ENCODE measurements at regions not wholly inside any gene's neighbourhood (a gene's known extent, or its start where the extent isn't known, plus 50 kb on each side); places are given as distances from the start of the nearest gene placed in this dataset.
"Not testable (repeated sequence)": the region's sequence is repeated elsewhere in the genome, so short reads cannot be mapped to it uniquely, and the experiment has no call there.

- no peak for DNase-seq
- Histone ChIP-seq H3K27ac (ENCODE audit: low read depth, low read length) (no peak overlapping the region), H3K4me1 (ENCODE audit: control insufficient read depth in 2 of 2, insufficient read depth in 2 of 2, low read length in 2 of 2) (peaks cover 6 to 17% of the 10 kb centered on the region in 2 donors), H3K4me3 (ENCODE audit: low read length) (no peak overlapping the region), H3K27me3 (ENCODE audit: control insufficient read depth in 2 of 2, insufficient read depth in 2 of 2, low read length in 2 of 2) (no peaks in the 10 kb centered on the region), H3K36me3 (ENCODE audit: control insufficient read depth in 2 of 3, insufficient read depth in 3 of 3, low read length in 3 of 3) (no peaks in the 10 kb centered on the region), H3K9me3 (ENCODE audit: control insufficient read depth in 2 of 3, low read length in 3 of 3) (no peaks in the 10 kb centered on the region)
- ChIA-PET CTCF (no interaction called here), POLR2A (interaction anchor here (0.6 kb wide), 1 partner anchor 72 kb away, joined by 10 read pairs; no protein-coding TSS in a partner anchor)
- no peaks in the 10 kb centered on the region for H3K27me3 Mint-ChIP-seq
- no peaks in the 10 kb centered on the region for H3K36me3 Mint-ChIP-seq
- no peak overlapping the region for H3K4me3 Mint-ChIP-seq
- ATAC-seq: no peak
- peaks cover 19 to 38% (median 33%) of the 10 kb centered on the region in 7 donors for H3K4me1 Mint-ChIP-seq
- peak overlapping the region in 1 of 9 donors; percentile 70 for H3K27ac Mint-ChIP-seq
- intact Hi-C loops (cut with micrococcal nuclease): no loop called here
- H3K9me3 Mint-ChIP-seq: peaks cover 0 to 2% (median 0%) of the 10 kb centered on the region in 11 donors
Observed at GRCh38 chr20:53811577-53811976, 217.9 kb upstream of the ZNF217 start.

DNA sequence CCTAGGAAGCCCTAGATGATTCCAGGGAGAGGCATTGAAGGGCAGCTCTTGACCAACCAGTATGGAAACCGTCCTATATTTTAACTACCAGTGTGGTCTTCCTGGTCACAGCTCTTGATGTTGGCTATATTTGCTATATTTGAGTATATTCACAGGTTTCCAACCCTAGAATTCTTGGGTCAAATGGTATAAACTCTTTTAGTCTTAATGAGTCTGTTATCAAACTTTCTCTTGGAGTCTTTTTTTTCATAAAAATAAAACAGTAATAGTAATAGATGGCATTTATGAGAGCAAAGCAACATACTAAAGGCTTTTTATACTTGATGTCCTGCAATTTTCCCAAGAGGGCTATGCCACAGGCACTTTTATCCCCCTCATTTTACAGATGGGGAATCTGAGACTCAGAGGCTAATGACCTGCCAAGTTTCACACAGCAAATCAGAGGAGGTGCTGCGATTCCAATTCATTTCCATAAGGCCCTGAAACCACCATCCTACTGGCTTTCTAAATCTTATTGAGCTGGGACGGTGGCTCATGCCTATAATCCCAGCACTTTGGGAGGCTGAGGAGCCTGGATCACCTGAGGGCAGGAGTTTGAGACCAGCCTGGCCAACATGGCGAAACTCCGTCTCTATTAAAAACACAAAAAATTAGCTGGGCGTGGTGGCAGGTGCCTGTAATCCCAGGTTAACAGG lies 217.2 kb upstream of the ZNF217 start:
- no peaks in the 10 kb centered on the region for H3K9me3 ChIP-seq (ENCODE audit: control insufficient read depth in 2 of 3, low read length in 3 of 3)
- Mint-ChIP-seq H3K27ac (peak overlapping the region in 2 of 9 donors; percentile 32 to 70), H3K4me1 (peaks cover 14 to 30% (median 25%) of the 10 kb centered on the region in 7 donors), H3K4me3 (no peak overlapping the region), H3K27me3 (no peaks in the 10 kb centered on the region), H3K36me3 (no peaks in the 10 kb centered on the region), H3K9me3 (peaks cover 0 to under 1% (median 0%) of the 10 kb centered on the region in 11 donors)
- ATAC-seq (no peak), DNase-seq (no peak)
- POLR2A ChIA-PET: interaction anchor here (0.6 to 0.7 kb wide), 2 partner anchors 25 to 128 kb away, joined by 3 to 7 read pairs; no protein-coding TSS in a partner anchor
- H3K27ac ChIP-seq (ENCODE audit: low read depth, low read length): no peak overlapping the region
- H3K36me3 ChIP-seq (ENCODE audit: control insufficient read depth in 2 of 3, insufficient read depth in 3 of 3, low read length in 3 of 3): no peaks in the 10 kb centered on the region
- CTCF ChIA-PET: no interaction called here
- intact Hi-C loops (cut with micrococcal nuclease): no loop called here
- H3K4me3 ChIP-seq (ENCODE audit: low read length): no peak overlapping the region
- no peaks in the 10 kb centered on the region for H3K27me3 ChIP-seq (ENCODE audit: control insufficient read depth in 2 of 2, insufficient read depth in 2 of 2, low read length in 2 of 2)
- H3K4me1 ChIP-seq (ENCODE audit: control insufficient read depth in 2 of 2, insufficient read depth in 2 of 2, low read length in 2 of 2): peaks cover 6 to 14% of the 10 kb centered on the region in 2 donors

GRCh38 chr20:53809728-53810365 lies 216.2 kb upstream of the ZNF217 start:
- ChIA-PET CTCF (no interaction called here), POLR2A (interaction anchor here (0.7 to 0.9 kb wide), 2 partner anchors 167 to 322 kb away, joined by 3 read pairs; no protein-coding TSS in a partner anchor)
- H3K27me3 Mint-ChIP-seq: no peaks in the 10 kb centered on the region
- peak overlapping the region in 2 of 9 donors; percentile 28 to 32 for H3K27ac Mint-ChIP-seq
- ATAC-seq (no peak), DNase-seq (no peak)
- Histone ChIP-seq H3K9me3 (ENCODE audit: control insufficient read depth in 2 of 3, low read length in 3 of 3) (no peaks in the 10 kb centered on the region), H3K27me3 (ENCODE audit: control insufficient read depth in 2 of 2, insufficient read depth in 2 of 2, low read length in 2 of 2) (no peaks in the 10 kb centered on the region), H3K4me3 (ENCODE audit: low read length) (no peak overlapping the region), H3K27ac (ENCODE audit: low read depth, low read length) (no peak overlapping the region), H3K4me1 (ENCODE audit: control insufficient read depth in 2 of 2, insufficient read depth in 2 of 2, low read length in 2 of 2) (peaks cover 4 to 5% of the 10 kb centered on the region in 2 donors), H3K36me3 (ENCODE audit: control insufficient read depth in 2 of 3, insufficient read depth in 3 of 3, low read length in 3 of 3) (no peaks in the 10 kb centered on the region)
- H3K4me3 Mint-ChIP-seq: no peak overlapping the region
- intact Hi-C loops (cut with micrococcal nuclease): no loop called here
- H3K4me1 Mint-ChIP-seq: peaks cover 8 to 20% (median 16%) of the 10 kb centered on the region in 7 donors
- H3K36me3 Mint-ChIP-seq: no peaks in the 10 kb centered on the region
- H3K9me3 Mint-ChIP-seq: no peaks in the 10 kb centered on the region

DNA sequence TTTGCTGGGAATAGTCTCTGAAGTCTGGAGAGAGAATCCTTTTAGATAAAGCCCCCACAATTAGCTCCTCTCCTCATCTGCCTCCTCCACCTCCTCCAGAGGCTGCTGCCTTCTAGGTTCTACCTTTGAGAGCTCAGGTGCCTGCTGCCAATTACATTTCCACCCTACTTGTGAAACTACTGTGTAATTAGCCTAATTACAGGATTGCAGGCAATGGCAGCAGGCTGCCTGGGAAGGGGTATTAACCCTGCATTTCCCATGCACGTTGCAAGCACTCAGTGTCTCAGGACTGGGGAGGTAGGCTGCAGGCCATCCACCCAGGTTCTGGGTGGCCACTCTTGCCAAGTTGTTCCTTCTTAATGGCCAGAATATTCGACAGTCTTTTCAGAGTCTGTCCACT lies 215.6 kb upstream of the ZNF217 start:
- Mint-ChIP-seq H3K27ac (no peak overlapping the region), H3K9me3 (no peaks in the 10 kb centered on the region), H3K4me3 (no peak overlapping the region), H3K36me3 (no peaks in the 10 kb centered on the region), H3K4me1 (peaks cover 4 to 14% (median 10%) of the 10 kb centered on the region in 7 donors), H3K27me3 (no peaks in the 10 kb centered on the region)
- Histone ChIP-seq H3K36me3 (ENCODE audit: control insufficient read depth in 2 of 3, insufficient read depth in 3 of 3, low read length in 3 of 3) (no peaks in the 10 kb centered on the region), H3K9me3 (ENCODE audit: control insufficient read depth in 2 of 3, low read length in 3 of 3) (no peaks in the 10 kb centered on the region), H3K27me3 (ENCODE audit: control insufficient read depth in 2 of 2, insufficient read depth in 2 of 2, low read length in 2 of 2) (no peaks in the 10 kb centered on the region), H3K27ac (ENCODE audit: low read depth, low read length) (no peak overlapping the region), H3K4me1 (ENCODE audit: control insufficient read depth in 2 of 2, insufficient read depth in 2 of 2, low read length in 2 of 2) (no peaks in the 10 kb centered on the region), H3K4me3 (ENCODE audit: low read length) (no peak overlapping the region)
- no peak for DNase-seq
- intact Hi-C loops (cut with micrococcal nuclease): no loop called here
- ChIA-PET CTCF (interaction anchor here (0.6 kb wide), 1 partner anchor 105 kb away, joined by 3 read pairs; no protein-coding TSS in a partner anchor), POLR2A (interaction anchor here (0.6 to 0.9 kb wide), 2 partner anchors 126 to 166 kb away, joined by 3 read pairs; no protein-coding TSS in a partner anchor)
- ATAC-seq: no peak

- CTCF ChIA-PET: interaction anchor here (0.6 kb wide), 1 partner anchor 106 kb away, joined by 3 read pairs; no protein-coding TSS in a partner anchor
- no peak overlapping the region for H3K4me3 ChIP-seq (ENCODE audit: low read length)
- no peaks in the 10 kb centered on the region for H3K4me1 ChIP-seq (ENCODE audit: control insufficient read depth in 2 of 2, insufficient read depth in 2 of 2, low read length in 2 of 2)
- intact Hi-C loops (cut with micrococcal nuclease): no loop called here
- peaks cover 4 to 9% (median 6%) of the 10 kb centered on the region in 7 donors for H3K4me1 Mint-ChIP-seq
- H3K27ac ChIP-seq (ENCODE audit: low read depth, low read length): no peak overlapping the region
- no peaks in the 10 kb centered on the region for H3K9me3 ChIP-seq (ENCODE audit: control insufficient read depth in 2 of 3, low read length in 3 of 3)
- H3K36me3 ChIP-seq (ENCODE audit: control insufficient read depth in 2 of 3, insufficient read depth in 3 of 3, low read length in 3 of 3): no peaks in the 10 kb centered on the region
- ATAC-seq (no peak), DNase-seq (no peak)
- no peak overlapping the region for H3K27ac Mint-ChIP-seq
- H3K27me3 Mint-ChIP-seq: no peaks in the 10 kb centered on the region
- no peak overlapping the region for H3K4me3 Mint-ChIP-seq
- H3K9me3 Mint-ChIP-seq: no peaks in the 10 kb centered on the region
- no peaks in the 10 kb centered on the region for H3K36me3 Mint-ChIP-seq
- H3K27me3 ChIP-seq (ENCODE audit: control insufficient read depth in 2 of 2, insufficient read depth in 2 of 2, low read length in 2 of 2): no peaks in the 10 kb centered on the region
- POLR2A ChIA-PET: interaction anchor here (0.6 to 0.9 kb wide), 2 partner anchors 125 to 166 kb away, joined by 3 read pairs; no protein-coding TSS in a partner anchor
Observed at GRCh38 chr20:53808733-53809132, 215.1 kb upstream of the ZNF217 start.

DNA sequence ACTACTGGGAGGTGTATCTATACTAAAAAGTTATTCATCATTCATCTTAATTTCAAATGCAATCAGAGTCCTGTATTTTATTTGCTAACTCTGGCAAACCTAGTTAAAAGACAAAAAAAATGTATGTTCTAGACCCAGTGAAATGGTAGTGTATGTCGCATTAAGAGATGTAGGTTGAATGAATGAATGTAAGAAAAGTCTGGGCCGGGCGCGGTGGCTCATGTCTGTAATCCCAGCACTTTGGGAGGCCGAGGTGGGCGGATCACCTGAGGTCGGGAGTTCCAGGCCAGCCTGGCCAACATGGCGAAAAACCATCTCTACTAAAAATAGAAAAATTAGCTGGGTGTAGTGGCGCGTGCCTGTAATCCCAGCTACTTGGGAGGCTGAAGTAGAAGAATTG lies 214.7 kb upstream of the ZNF217 start:
- H3K36me3 ChIP-seq (ENCODE audit: control insufficient read depth in 2 of 3, insufficient read depth in 3 of 3, low read length in 3 of 3); H3K27ac Mint-ChIP-seq; H3K4me1 Mint-ChIP-seq; H3K4me3 Mint-ChIP-seq; H3K36me3 Mint-ChIP-seq; H3K4me1 ChIP-seq (ENCODE audit: control insufficient read depth in 2 of 2, insufficient read depth in 2 of 2, low read length in 2 of 2); H3K27me3 Mint-ChIP-seq; H3K4me3 ChIP-seq (ENCODE audit: low read length); DNase-seq; CTCF ChIA-PET; intact Hi-C loops (cut with micrococcal nuclease); H3K27me3 ChIP-seq (ENCODE audit: control insufficient read depth in 2 of 2, insufficient read depth in 2 of 2, low read length in 2 of 2); ATAC-seq; H3K9me3 Mint-ChIP-seq; POLR2A ChIA-PET; H3K9me3 ChIP-seq (ENCODE audit: control insufficient read depth in 2 of 3, low read length in 3 of 3); H3K27ac ChIP-seq (ENCODE audit: low read depth, low read length): not testable (repeated sequence)
